Panc1 (cell line): ENCODE measurements at regions not wholly inside any gene's neighbourhood (a gene's known extent, or its start where the extent isn't known, plus 50 kb on each side); places are given as distances from the start of the nearest gene placed in this dataset.
"Not testable (repeated sequence)": the region's sequence is repeated elsewhere in the genome, so short reads cannot be mapped to it uniquely, and the experiment has no call there.

Experiments used
- ATAC-seq: fragments of 200-7000 bp; cut with Tn5 transposase; 2 replicates; pipeline ENCODE4 v1.9.1; 2020; ENCODE audit warnings: mild to moderate bottlenecking, moderate library complexity
- BruUV-seq: library from RNA; stranded (reverse); fragments of 400-500 nt; replicated peaks from 2 replicates; lab custom pipeline; 2021; lab: Mats Ljungman, UMichigan
- CTCF ChIA-PET: fragments of 300-600 bp; sonication (Branson Sonifier 250); formaldehyde crosslinking; loops from one replicate; lab custom pipeline; 2022; ENCODE audit warnings: antibody characterized with exemption; lab: Charles Lee
- POLR2A ChIA-PET: fragments of 300-600 bp; sonication (Branson Sonifier 250); formaldehyde crosslinking; loops from one replicate; lab custom pipeline; 2022; ENCODE audit warnings: antibody characterized with exemption; lab: Charles Lee
- DNase-seq: peaks from one replicate; pipeline ENCODE4 v3.0.0-alpha.2; 2010; ENCODE audit warnings: low read depth, low spot score
- H3K27ac ChIP-seq: 2 replicates; pipeline ENCODE4 v1.5.1; 2011; ENCODE audit warnings: mild to moderate bottlenecking, low read length, inconsistent platforms
- H3K27me3 ChIP-seq: fragments of 200-500 bp; sonication (Bioruptor generic); 2 replicates; pipeline ENCODE4 v1.6.0; 2014; ENCODE audit warnings: low read length, inconsistent platforms; ENCODE audit not compliant: control insufficient read depth, insufficient read depth
- H3K36me3 ChIP-seq: fragments of 200-500 bp; sonication (Bioruptor generic); 2 replicates; pipeline ENCODE4 v1.5.1; 2014; ENCODE audit warnings: inconsistent platforms, mild to moderate bottlenecking, low read length, moderate library complexity; ENCODE audit not compliant: control insufficient read depth, insufficient read depth
- H3K4me1 ChIP-seq: 2 replicates; pipeline ENCODE4 v1.5.1; 2011; ENCODE audit warnings: inconsistent platforms, mild to moderate bottlenecking, low read length, moderate library complexity; ENCODE audit not compliant: control insufficient read depth, insufficient read depth
- H3K4me3 ChIP-seq, 2 experiments: 2 replicates each; pipeline ENCODE4 v1.5.1; 2011 to 2012; ENCODE audit warnings: low read depth in 2 of 2, low read length in 2 of 2, mild to moderate bottlenecking in 2 of 2, inconsistent platforms in 1 of 2, moderate library complexity in 1 of 2
- H3K9me3 ChIP-seq: fragments of 200-500 bp; sonication (Bioruptor generic); 2 replicates; pipeline ENCODE4 v1.5.1; 2014; ENCODE audit warnings: low read depth, mild to moderate bottlenecking, inconsistent platforms, low read length, moderate library complexity; ENCODE audit not compliant: control insufficient read depth, insufficient read depth
- POLR2AphosphoS5 ChIP-seq: IDR thresholded peaks from 2 replicates; pipeline ENCODE4 v1.6.1; 2012; ENCODE audit warnings: mild to moderate bottlenecking, low read depth, low read length, moderate library complexity
- REST ChIP-seq, 2 experiments: IDR thresholded peaks; 2 replicates each; pipeline ENCODE4 v1.6.1; 2011 to 2012; ENCODE audit warnings: low read depth in 2 of 2, control low read depth in 1 of 2, low read length in 1 of 2, mild to moderate bottlenecking in 1 of 2, moderate library complexity in 1 of 2; ENCODE audit not compliant: insufficient read depth in 1 of 2
- SIN3A ChIP-seq: IDR thresholded peaks from 2 replicates; pipeline ENCODE4 v1.6.1; 2012; ENCODE audit warnings: low read depth, mild to moderate bottlenecking, low read length, moderate library complexity, borderline replicate concordance; ENCODE audit not compliant: insufficient read depth
- TCF7L2 ChIP-seq: IDR thresholded peaks from 2 replicates; pipeline ENCODE4 v1.6.1; 2011; ENCODE audit warnings: mild to moderate bottlenecking, low read depth, low read length, inconsistent platforms
- in situ Hi-C: cut with HindIII; loops from 2 replicates; pipeline ENCODE4 v1.10.0; 2016; ENCODE audit warnings: low sequenced_read_pairs, low pct_unique_long_range_greater_than_20kb
- intact Hi-C: fragments of 100-400 bp; cut with micrococcal nuclease; formaldehyde crosslinking; loops from one replicate; pipeline ENCODE4 v1.10.0; 2022; ENCODE audit not compliant: unreplicated experiment
- TF ChIP-seq, protein P1 (sequence below): fragments of 450-650 bp; IDR thresholded peaks from 2 replicates; pipeline ENCODE4 v1.5.1; 2017; ENCODE audit warnings: mild to moderate bottlenecking

DNA sequence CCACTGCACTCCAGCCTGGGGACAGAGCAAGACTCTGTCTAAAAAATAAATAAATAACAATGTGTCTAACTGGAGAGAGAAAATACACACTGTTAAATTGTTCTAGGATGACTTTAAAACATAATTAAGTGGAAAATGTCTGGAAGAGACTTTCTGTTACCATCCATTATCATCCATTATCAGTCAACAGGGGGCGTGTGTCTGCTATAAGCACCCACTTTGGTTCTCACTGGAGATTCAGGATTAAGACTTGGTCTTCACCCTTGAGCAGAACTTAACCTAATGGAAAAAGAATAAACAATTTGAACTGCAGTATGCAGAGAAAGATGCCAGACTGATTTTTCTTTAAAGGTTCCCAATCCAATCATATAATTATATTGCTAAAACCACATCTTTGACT lies 999.8 kb upstream of the GYPC start:
- H3K27me3 ChIP-seq, result no peaks in the 10 kb centered on the region
- in situ Hi-C loops (no loop called here), intact Hi-C loops (no loop called here)
- no peak overlapping the region for H3K27ac ChIP-seq
- no peaks in the 10 kb centered on the region for H3K9me3 ChIP-seq
- no peaks in the 10 kb centered on the region for H3K36me3 ChIP-seq
- no peaks in the 10 kb centered on the region for H3K4me1 ChIP-seq
- TF ChIP-seq TCF7L2 (no peak), SIN3A (no peak), REST (IDR thresholded peaks at IDR 0.05; ENCODE audit: insufficient read depth in 1 of 2, low read depth in 2 of 2, low read length in 1 of 2) (no peak), POLR2AphosphoS5 (no peak)
- TF ChIP-seq, protein P1, sequence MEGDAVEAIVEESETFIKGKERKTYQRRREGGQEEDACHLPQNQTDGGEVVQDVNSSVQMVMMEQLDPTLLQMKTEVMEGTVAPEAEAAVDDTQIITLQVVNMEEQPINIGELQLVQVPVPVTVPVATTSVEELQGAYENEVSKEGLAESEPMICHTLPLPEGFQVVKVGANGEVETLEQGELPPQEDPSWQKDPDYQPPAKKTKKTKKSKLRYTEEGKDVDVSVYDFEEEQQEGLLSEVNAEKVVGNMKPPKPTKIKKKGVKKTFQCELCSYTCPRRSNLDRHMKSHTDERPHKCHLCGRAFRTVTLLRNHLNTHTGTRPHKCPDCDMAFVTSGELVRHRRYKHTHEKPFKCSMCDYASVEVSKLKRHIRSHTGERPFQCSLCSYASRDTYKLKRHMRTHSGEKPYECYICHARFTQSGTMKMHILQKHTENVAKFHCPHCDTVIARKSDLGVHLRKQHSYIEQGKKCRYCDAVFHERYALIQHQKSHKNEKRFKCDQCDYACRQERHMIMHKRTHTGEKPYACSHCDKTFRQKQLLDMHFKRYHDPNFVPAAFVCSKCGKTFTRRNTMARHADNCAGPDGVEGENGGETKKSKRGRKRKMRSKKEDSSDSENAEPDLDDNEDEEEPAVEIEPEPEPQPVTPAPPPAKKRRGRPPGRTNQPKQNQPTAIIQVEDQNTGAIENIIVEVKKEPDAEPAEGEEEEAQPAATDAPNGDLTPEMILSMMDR, result no peak
- no TSS peak for BruUV-seq
- H3K4me3 ChIP-seq, result no peak overlapping the region
- ChIA-PET POLR2A (no interaction called here), CTCF (no interaction called here)
- DNase-seq, result no peak
- no peak for ATAC-seq

GRCh38 chr2:125658583-125658982 lies 997.4 kb upstream of the GYPC start:
- Histone ChIP-seq H3K4me3 (no peak overlapping the region), H3K36me3 (no peaks in the 10 kb centered on the region), H3K27ac (no peak overlapping the region), H3K4me1 (no peaks in the 10 kb centered on the region), H3K27me3 (no peaks in the 10 kb centered on the region), H3K9me3 (no peaks in the 10 kb centered on the region)
- intact Hi-C loops, result no loop called here
- BruUV-seq, result no TSS peak
- ChIA-PET POLR2A (interaction anchor here (0.6 kb wide), 1 partner anchor 9 kb away, joined by 3 read pairs; no protein-coding TSS in a partner anchor), CTCF (no interaction called here)
- no peak for TF ChIP-seq POLR2AphosphoS5
- in situ Hi-C loops, result no loop called here
- ATAC-seq (no peak), DNase-seq (no peak)

GRCh38 chr2:125660369-125660768 lies 995.6 kb upstream of the GYPC start:
- H3K4me3 ChIP-seq, H3K36me3 ChIP-seq, H3K27ac ChIP-seq, intact Hi-C loops, CTCF ChIA-PET, in situ Hi-C loops, BruUV-seq, ATAC-seq, POLR2A ChIA-PET, H3K27me3 ChIP-seq, H3K4me1 ChIP-seq, H3K9me3 ChIP-seq, DNase-seq: not testable (repeated sequence)
